ENCODE measurements at regions not wholly inside any gene's neighbourhood (a gene's known extent, or its start where the extent isn't known, plus 50 kb on each side); places are given as distances from the start of the nearest gene placed in this dataset.

DNA sequence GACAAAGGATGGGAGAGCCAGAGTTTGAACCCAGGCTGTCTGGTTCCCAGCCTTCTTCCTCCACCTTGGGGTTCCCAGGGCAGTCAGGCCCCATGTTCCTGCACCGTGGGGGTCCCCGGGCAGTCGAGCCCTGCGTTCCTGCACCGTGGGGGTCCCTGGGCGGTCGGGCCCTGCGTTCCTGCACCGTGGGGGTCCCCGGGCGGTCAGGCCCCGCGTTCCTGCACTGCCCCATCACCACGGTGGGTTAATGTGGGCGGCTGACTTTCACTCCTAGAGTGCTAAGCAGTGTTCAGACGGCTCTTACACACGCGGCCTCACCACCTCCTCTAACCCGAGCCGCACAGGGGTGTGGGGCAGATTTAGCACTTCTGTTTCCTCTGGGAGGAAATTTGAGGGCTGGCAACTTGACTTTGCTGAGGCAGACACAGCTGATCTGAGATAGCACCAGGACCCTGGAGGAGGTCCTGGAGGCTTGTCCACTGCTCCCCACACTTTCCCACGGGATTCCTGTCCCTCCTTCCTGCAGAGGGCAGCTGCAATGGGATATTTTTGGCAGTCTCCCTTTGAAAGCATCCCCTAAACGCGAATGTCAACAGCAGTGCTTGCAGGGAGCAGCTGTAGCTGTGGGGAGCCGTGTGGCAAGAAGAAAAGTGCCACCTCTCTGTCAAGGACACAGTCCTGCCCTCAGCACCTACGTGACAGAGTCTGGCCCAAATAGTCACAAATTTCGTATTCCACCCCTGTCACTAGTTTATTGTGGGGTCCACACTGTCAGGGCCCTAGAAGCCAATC is 239.4 kb downstream of the TEX29 start:
- no peaks in the 10 kb centered on the region for H3K4me1 ChIP-seq (ENCODE audit: insufficient read depth, low read length)
- H3K4me3 ChIP-seq (ENCODE audit: low read length), result no peak overlapping the region
- no peaks in the 10 kb centered on the region for H3K9me3 ChIP-seq (ENCODE audit: low read depth, low read length)
- no peaks in the 10 kb centered on the region for H3K27me3 ChIP-seq (ENCODE audit: insufficient read depth, low read length)

DNA sequence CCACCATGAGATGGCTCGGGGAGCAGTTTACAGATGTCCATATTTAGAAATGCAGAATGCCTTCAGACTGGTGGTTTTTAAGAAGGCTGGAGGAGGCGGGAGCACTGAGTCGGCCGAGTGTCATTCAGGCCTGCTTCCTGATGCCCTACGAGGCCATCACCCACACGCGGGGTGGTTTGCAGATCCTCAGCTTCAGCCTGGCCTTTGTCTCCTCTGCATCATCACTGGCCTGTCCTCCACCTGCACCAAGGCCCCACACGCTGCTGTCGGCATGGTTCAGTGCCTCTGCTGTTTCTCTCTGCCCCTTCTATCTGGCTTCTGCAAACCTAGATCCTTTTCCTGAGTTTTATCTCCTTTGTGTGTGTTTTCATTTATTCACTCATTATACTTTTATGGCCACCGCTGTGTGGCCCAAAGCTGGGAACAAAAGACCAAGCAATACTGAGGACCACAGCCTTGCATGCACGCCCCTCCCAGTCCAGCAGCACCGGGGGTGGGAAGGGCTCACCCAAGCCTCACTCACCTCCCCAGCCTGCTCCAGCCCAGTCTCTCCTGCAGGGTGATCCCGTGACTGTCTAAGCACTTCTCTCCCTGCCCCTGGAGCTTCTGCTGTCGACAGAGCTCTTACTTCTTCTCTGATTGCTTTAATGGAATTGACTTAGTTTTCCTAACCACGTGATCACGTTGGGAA is 240.8 kb downstream of the TEX29 start:
- H3K4me3 ChIP-seq (ENCODE audit: low read length), result no peak overlapping the region

DNA sequence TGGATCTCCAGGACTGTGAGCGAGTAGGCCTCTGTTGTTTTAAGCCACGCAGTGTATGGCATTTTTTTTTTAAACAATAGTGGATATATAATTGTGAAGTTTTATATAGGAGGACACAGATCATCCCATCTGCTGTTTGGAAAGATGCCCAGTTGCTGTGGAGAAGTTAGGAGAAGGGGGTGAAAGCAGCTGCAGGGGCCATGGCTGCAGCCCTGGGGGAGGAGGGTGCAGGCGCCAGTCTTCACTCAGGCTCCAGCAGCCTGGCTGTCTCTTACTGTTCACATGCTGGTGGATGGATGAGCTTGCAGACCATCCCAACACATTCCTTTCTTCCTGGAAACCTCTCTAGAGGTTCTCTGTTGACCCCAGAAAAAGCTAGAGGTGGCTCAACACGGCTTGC is 242.3 kb downstream of the TEX29 start:
- H3K4me1 ChIP-seq (ENCODE audit: insufficient read depth, low read length), result no peaks in the 10 kb centered on the region
- H3K4me3 ChIP-seq (ENCODE audit: low read length), result no peak overlapping the region
- no peaks in the 10 kb centered on the region for H3K27me3 ChIP-seq (ENCODE audit: insufficient read depth, low read length)
- H3K9me3 ChIP-seq (ENCODE audit: low read depth, low read length), result no peaks in the 10 kb centered on the region

More for the DNA sequence above, 240.8 kb downstream of the TEX29 start:
- H3K27me3 ChIP-seq (ENCODE audit: insufficient read depth, low read length), result no peaks in the 10 kb centered on the region
- no peaks in the 10 kb centered on the region for H3K9me3 ChIP-seq (ENCODE audit: low read depth, low read length)
- H3K4me1 ChIP-seq (ENCODE audit: insufficient read depth, low read length), result no peaks in the 10 kb centered on the region

DNA sequence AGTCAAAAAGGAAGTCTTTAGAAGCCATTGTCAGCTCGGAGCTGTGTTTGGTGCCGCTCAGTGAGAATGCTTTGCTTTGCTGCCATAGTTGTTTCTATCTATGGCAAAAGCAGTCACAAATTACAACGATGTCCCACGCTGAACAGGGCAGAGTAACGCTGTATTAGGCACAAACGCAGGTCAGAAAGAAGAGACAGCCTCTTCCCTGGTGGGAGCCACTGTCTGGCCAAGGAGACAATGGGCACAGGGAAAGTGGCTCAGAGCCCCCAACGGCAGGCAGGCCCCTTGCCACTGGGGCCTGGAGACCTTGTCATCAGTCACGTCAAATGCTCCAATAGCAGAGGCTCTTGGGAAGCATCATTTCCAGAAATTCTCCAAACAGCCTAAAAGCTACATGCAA is 244.2 kb downstream of the TEX29 start:
- Histone ChIP-seq H3K4me1 (ENCODE audit: insufficient read depth, low read length) (no peaks in the 10 kb centered on the region), H3K4me3 (ENCODE audit: low read length) (no peak overlapping the region), H3K27me3 (ENCODE audit: insufficient read depth, low read length) (no peaks in the 10 kb centered on the region), H3K9me3 (ENCODE audit: low read depth, low read length) (no peaks in the 10 kb centered on the region)

DNA sequence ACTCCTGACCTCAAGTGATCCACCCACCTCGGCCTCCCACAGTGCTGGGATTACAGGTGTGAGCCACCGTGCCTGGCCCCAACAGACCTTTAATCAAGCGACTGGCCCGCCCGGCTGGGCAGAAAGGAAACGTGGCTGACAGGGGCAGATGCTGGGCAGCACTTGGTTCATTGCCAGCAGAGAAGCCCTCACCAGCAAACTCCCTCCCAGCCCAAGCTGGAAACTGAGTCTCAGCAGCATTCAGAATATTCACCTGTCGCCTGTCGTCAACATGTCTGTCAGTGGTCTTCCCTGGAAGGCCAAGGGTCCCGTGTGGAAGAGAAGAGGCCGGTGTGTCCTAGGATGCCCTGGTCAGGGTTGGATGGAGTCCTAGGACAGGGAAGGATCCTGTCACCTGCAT is 245.0 kb downstream of the TEX29 start:
- no peaks in the 10 kb centered on the region for H3K27me3 ChIP-seq (ENCODE audit: insufficient read depth, low read length)

DNA sequence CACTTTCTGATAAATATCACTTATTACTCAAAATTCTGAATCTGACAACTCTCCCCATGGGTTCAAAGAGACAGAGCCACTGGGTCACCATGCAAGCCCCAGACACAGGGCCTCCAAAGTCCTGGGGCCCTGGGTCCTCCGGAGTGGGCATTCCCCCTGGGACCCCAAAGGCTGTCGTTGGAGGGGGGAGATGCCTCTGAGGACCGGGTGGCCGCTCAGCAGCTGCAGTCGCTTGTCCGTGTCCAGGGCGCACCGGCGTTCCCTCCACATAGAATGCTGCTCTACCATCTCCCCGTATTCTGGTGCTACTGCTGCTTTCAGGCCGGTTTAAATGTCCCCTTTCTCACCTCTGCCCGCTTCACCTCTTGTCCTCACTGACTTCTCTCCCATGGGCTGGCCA is 246.1 kb downstream of the TEX29 start:
- no peak overlapping the region for H3K4me3 ChIP-seq (ENCODE audit: low read length)
- no peaks in the 10 kb centered on the region for H3K9me3 ChIP-seq (ENCODE audit: low read depth, low read length)
- no peaks in the 10 kb centered on the region for H3K27me3 ChIP-seq (ENCODE audit: insufficient read depth, low read length)
- no peaks in the 10 kb centered on the region for H3K4me1 ChIP-seq (ENCODE audit: insufficient read depth, low read length)

More for the DNA sequence above, 245.0 kb downstream of the TEX29 start:
- no peaks in the 10 kb centered on the region for H3K4me1 ChIP-seq (ENCODE audit: insufficient read depth, low read length)
- no peaks in the 10 kb centered on the region for H3K9me3 ChIP-seq (ENCODE audit: low read depth, low read length)
- H3K4me3 ChIP-seq (ENCODE audit: low read length), result no peak overlapping the region

DNA sequence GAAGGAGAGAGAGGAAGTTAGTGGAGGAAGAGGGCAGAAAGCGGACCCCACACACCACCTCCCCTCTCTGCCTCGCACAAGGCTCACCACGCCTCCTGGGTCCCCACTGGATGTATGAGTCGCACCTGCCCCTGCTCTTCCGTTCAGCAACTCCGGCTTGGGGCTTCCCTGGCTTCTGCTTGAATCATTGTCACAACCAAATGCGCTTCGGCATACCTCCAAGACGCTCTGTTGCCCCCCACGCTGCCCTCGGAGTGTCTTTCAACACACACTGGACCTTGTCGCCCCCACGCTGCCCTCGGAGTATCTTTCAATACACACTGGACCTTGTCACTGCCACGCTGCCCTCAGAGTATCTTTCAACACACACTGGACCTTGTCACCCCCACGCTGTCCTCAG is 247.2 kb downstream of the TEX29 start:
- no peaks in the 10 kb centered on the region for H3K27me3 ChIP-seq (ENCODE audit: insufficient read depth, low read length)
- H3K4me3 ChIP-seq (ENCODE audit: low read length), result no peak overlapping the region
- no peaks in the 10 kb centered on the region for H3K9me3 ChIP-seq (ENCODE audit: low read depth, low read length)
- H3K4me1 ChIP-seq (ENCODE audit: insufficient read depth, low read length), result no peaks in the 10 kb centered on the region

DNA sequence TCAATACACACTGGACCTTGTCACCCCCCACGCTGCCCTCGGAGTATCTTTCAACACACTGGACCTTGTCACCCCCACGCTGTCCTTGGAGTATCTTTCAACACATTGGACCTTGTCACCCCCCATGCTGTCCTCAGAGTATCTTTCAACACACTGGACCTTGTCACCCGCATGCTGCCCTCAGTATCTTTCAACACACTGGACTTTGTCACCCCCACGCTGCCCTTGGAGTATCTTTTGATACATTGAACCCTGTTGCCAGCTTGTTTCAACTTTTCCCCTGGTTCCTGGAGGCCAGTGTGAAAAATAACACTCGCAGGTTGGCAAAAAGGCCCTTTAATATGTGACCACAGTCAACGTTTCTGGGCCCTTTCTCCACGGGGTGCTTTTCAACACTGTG is 247.8 kb downstream of the TEX29 start:
- no peaks in the 10 kb centered on the region for H3K4me1 ChIP-seq (ENCODE audit: insufficient read depth, low read length)
- no peaks in the 10 kb centered on the region for H3K27me3 ChIP-seq (ENCODE audit: insufficient read depth, low read length)
- H3K4me3 ChIP-seq (ENCODE audit: low read length), result no peak overlapping the region
- H3K9me3 ChIP-seq (ENCODE audit: low read depth, low read length), result no peaks in the 10 kb centered on the region

DNA sequence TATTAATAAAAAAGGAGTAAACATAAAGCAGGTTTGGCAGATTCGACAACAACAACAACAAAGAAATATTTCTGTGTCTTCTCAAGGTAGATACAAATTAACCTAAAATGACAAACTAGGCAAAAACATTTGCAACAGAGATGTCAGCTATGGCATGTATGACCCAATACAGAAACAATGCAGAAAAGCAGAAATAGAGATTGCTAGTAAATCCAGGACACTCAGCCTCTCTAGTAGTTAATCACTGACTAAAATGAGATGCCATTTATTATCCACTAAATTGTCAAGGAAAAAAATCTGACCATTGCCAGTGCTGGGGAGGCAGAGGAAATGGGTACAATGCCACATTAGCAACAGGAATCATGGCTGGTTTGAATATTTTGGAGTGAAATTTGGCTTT is 250.5 kb downstream of the TEX29 start:
- Histone ChIP-seq H3K4me1 (ENCODE audit: insufficient read depth, low read length) (no peaks in the 10 kb centered on the region), H3K9me3 (ENCODE audit: low read depth, low read length) (no peaks in the 10 kb centered on the region), H3K27me3 (ENCODE audit: insufficient read depth, low read length) (no peaks in the 10 kb centered on the region), H3K4me3 (ENCODE audit: low read length) (no peak overlapping the region)

DNA sequence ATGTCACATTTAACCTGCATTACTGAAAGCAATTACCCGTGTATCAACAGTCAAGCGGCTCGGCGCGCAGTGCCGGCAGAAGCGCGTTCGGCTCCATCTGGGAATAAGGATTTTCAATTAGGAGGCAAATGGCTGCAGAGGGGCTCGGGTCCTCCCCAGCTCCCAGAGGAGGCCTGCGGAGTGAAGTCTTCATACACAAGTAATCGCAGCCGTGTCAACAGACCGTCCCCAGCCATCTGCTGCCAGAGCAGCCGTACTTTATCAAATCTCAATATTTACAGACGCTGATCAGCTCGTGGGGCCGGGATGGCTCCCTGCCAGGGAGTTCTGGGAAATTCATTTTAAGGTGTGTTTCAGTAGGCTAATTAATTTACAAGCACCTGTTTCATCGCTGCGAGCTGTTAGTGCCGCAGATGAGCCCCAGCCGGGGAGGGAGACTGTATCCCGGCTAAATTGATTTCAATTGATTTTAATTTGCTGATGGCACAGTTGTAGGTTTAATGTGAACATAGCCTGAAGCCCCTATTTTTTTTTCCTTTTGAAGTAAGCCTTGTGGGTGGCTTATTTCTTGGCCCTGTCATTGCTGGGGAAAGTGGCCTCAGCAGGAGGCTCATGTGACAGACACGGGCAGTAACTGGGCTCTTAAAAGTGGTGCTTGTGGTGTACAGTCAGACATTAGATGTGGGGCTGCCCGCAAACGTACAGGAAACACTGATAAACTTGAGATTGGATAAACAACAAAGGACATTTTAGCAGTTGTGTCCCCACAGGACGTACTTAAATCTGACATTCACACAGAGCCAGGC is 252.7 kb downstream of the TEX29 start:
- H3K27me3 ChIP-seq (ENCODE audit: insufficient read depth, low read length), result no peaks in the 10 kb centered on the region
- no peak overlapping the region for H3K4me3 ChIP-seq (ENCODE audit: low read length)
- no peaks in the 10 kb centered on the region for H3K9me3 ChIP-seq (ENCODE audit: low read depth, low read length)
- no peaks in the 10 kb centered on the region for H3K4me1 ChIP-seq (ENCODE audit: insufficient read depth, low read length)

DNA sequence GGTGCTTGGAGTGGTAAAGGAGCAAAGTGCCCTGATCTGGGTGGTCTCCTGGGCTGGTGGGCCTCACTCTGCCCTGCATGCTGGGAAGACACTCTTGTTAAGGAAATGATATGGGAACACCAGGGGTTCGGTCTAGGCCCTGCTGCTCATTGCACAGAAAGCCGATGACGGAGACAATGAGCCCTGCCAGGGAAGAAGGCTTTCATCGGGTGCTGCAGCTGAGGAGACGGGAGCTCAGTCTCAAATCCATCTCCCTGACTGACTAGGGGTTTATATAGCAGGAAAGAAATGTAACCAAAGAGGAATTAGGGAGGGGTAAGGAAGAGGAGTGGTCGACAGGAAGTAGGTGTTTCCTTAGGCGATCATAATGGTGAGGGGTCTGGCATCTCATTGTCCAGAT is 253.4 kb downstream of the TEX29 start:
- no peak overlapping the region for H3K4me3 ChIP-seq (ENCODE audit: low read length)
- no peaks in the 10 kb centered on the region for H3K9me3 ChIP-seq (ENCODE audit: low read depth, low read length)
- no peaks in the 10 kb centered on the region for H3K27me3 ChIP-seq (ENCODE audit: insufficient read depth, low read length)
- no peaks in the 10 kb centered on the region for H3K4me1 ChIP-seq (ENCODE audit: insufficient read depth, low read length)

DNA sequence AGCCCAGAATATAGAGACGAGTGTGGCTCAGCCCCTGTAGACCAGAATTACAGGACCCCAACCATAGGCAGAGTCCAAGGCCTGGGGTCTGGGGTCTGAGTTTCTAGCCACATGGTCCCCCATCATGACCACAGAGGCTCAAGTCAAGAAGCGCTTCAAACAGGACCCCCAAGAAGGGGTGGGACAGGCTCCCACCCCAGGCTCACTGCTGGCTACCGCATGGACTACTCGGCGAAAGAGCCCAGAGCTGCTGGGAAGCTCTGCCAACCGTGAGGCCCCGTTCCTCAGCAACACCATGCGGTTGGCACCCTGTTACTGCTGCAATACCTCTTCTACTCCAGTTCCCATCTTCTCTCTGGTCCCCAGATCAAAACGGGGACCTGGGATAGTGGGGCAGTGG is 254.8 kb downstream of the TEX29 start:
- Histone ChIP-seq H3K4me1 (ENCODE audit: insufficient read depth, low read length) (no peaks in the 10 kb centered on the region), H3K9me3 (ENCODE audit: low read depth, low read length) (no peaks in the 10 kb centered on the region), H3K4me3 (ENCODE audit: low read length) (no peak overlapping the region), H3K27me3 (ENCODE audit: insufficient read depth, low read length) (no peaks in the 10 kb centered on the region)

DNA sequence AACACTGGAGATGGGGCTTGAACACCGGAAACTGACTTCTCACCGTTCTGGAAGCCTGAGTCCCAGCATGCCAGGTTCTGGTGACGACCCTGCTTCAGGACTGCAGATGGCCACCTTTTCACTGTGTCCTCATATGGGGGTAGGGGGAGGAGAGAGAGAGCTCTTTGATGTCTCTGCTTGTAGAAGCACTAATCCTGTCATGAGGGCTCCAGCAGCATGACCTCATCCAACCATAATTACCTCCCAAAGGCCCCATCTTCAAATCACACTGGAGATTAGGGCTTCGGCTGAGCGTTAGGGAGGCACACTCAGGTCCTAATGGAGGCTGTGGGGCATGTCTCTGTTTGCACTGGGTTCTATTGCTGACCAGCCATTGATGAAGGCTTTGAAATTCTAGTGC is 255.3 kb downstream of the TEX29 start:
- Histone ChIP-seq H3K4me1 (ENCODE audit: insufficient read depth, low read length) (no peaks in the 10 kb centered on the region), H3K4me3 (ENCODE audit: low read length) (no peak overlapping the region), H3K27me3 (ENCODE audit: insufficient read depth, low read length) (no peaks in the 10 kb centered on the region)

DNA sequence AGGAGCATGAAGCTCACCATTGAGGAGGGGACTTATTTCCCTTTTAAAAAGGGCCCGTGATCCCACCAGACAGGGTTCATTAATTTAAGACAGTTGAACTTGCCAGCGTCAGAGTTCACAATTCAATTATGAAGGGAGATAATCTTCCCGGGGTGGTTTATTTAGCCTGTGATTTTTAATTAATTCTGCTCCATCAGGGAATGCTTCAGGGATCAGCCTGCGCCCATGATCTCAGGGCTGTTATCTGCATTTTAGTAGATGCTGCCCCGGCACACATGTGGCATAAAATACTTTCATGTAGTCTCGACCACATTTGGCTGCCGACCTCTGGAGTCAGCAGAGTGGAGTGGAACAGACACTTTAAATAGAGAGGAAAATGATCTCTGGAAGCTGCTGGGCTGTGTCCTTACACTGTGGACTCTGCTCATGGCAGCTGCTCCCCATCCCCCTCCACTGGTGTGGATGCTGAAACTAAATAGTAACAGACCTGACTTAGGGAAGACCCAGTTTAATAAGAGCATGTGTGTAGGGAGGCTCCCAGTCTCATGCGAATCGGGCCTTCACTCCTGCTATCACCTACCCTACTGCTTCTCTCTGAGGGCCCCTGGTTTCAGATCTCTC is 256.9 kb downstream of the TEX29 start:
- Histone ChIP-seq H3K9me3 (ENCODE audit: low read depth, low read length) (no peaks in the 10 kb centered on the region), H3K27me3 (ENCODE audit: insufficient read depth, low read length) (no peaks in the 10 kb centered on the region), H3K4me3 (ENCODE audit: low read length) (no peak overlapping the region), H3K4me1 (ENCODE audit: insufficient read depth, low read length) (no peaks in the 10 kb centered on the region)

More for the DNA sequence above, 255.3 kb downstream of the TEX29 start:
- H3K9me3 ChIP-seq (ENCODE audit: low read depth, low read length), result no peaks in the 10 kb centered on the region

Data from mononuclear cell (primary cell).